ENCODE measurements at regions not wholly inside any gene's neighbourhood (a gene's known extent, or its start where the extent isn't known, plus 50 kb on each side); places are given as distances from the start of the nearest gene placed in this dataset.

DNA sequence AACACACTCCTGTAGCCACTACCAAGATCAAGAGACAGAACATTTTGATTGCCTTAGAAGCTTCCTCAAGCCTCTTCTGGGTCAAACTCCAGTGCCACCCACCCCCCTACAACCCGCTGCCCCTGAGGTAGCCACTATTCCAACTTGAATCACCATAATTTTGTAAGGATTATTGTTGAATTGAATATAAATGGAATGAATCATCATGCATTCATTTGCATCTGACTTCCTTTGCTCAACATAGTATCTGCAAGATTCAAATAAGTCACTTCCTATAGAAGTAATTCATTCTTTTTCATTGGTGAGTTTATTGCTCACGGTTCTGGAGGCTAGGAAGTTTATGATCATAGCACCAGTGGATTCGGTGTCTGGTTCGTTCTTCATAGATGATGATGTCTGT lies 364.2 kb downstream of the SLITRK2 start:
- TF ChIP-seq, protein P1, sequence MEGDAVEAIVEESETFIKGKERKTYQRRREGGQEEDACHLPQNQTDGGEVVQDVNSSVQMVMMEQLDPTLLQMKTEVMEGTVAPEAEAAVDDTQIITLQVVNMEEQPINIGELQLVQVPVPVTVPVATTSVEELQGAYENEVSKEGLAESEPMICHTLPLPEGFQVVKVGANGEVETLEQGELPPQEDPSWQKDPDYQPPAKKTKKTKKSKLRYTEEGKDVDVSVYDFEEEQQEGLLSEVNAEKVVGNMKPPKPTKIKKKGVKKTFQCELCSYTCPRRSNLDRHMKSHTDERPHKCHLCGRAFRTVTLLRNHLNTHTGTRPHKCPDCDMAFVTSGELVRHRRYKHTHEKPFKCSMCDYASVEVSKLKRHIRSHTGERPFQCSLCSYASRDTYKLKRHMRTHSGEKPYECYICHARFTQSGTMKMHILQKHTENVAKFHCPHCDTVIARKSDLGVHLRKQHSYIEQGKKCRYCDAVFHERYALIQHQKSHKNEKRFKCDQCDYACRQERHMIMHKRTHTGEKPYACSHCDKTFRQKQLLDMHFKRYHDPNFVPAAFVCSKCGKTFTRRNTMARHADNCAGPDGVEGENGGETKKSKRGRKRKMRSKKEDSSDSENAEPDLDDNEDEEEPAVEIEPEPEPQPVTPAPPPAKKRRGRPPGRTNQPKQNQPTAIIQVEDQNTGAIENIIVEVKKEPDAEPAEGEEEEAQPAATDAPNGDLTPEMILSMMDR (conservative IDR thresholded peaks at IDR 0.05; ENCODE audit: low read length), result no peak
- TF ChIP-seq EZH2phosphoT487 (IDR thresholded peaks at IDR 0.05; ENCODE audit: borderline replicate concordance), result no peak
- Histone ChIP-seq H3K79me2 (ENCODE audit: insufficient read depth, low read length) (no peaks in the 10 kb centered on the region), H3K9ac (ENCODE audit: low read depth, low read length, poor library complexity, severe bottlenecking) (no peak overlapping the region), H3K36me3 (ENCODE audit: insufficient read depth, low read length) (no peaks in the 10 kb centered on the region), H3K4me3 (ENCODE audit: low read length, poor library complexity, severe bottlenecking) (no peak overlapping the region), H3K27me3 (ENCODE audit: insufficient read depth, low read length, poor library complexity, severe bottlenecking) (no peaks in the 10 kb centered on the region), H3K4me2 (ENCODE audit: low read depth, low read length, poor library complexity, severe bottlenecking) (no peak overlapping the region), H3F3A (ENCODE audit: low read depth) (no peaks in the 10 kb centered on the region), H3K4me1 (ENCODE audit: insufficient read depth, low read length, poor library complexity, severe bottlenecking) (no peaks in the 10 kb centered on the region), H3K9me3 (ENCODE audit: insufficient read depth, low read depth, low read length) (no peaks in the 10 kb centered on the region), H3K9me2 (replicated peaks; ENCODE audit: low read depth, low read length) (no peaks in the 10 kb centered on the region), H4K20me1 (ENCODE audit: insufficient read depth, low read length, poor library complexity, severe bottlenecking) (no peaks in the 10 kb centered on the region), H2AFZ (ENCODE audit: low read length) (no peak overlapping the region)

DNA sequence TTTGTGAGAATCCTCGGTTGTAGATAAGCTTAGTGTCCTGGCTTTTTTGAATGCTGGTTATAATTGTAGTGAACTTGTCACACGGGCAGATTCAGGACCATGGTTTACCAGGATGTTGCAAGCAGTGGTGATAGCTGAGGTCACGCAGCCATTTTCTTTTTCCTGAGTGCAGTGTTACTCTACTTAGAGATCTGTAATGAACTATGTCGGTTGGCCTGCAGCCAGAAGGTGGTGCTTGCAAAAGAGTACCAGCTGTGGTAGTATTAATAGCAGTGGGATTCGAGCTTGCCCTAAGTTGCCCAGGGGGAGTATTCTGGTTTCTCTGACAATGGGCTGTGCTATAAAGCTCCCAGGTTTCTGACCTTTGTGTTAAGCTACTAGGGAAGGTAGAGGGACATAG lies 368.9 kb downstream of the SLITRK2 start:
- H3K4me1 ChIP-seq (ENCODE audit: insufficient read depth, low read length, poor library complexity, severe bottlenecking), result no peaks in the 10 kb centered on the region
- no peaks in the 10 kb centered on the region for H4K20me1 ChIP-seq (ENCODE audit: insufficient read depth, low read length, poor library complexity, severe bottlenecking)
- no peak overlapping the region for H3K4me2 ChIP-seq (ENCODE audit: low read depth, low read length, poor library complexity, severe bottlenecking)
- no peak overlapping the region for H3K9ac ChIP-seq (ENCODE audit: low read depth, low read length, poor library complexity, severe bottlenecking)
- no peaks in the 10 kb centered on the region for H3K79me2 ChIP-seq (ENCODE audit: insufficient read depth, low read length)
- no peak overlapping the region for H3K4me3 ChIP-seq (ENCODE audit: low read length, poor library complexity, severe bottlenecking)
- TF ChIP-seq, protein P1 (conservative IDR thresholded peaks at IDR 0.05; ENCODE audit: low read length), result no peak
- no peak for TF ChIP-seq EZH2phosphoT487 (IDR thresholded peaks at IDR 0.05; ENCODE audit: borderline replicate concordance)
- no peaks in the 10 kb centered on the region for H3K9me2 ChIP-seq (replicated peaks; ENCODE audit: low read depth, low read length)
- H3F3A ChIP-seq (ENCODE audit: low read depth), result no peaks in the 10 kb centered on the region
- no peaks in the 10 kb centered on the region for H3K9me3 ChIP-seq (ENCODE audit: insufficient read depth, low read depth, low read length)
- H3K27me3 ChIP-seq (ENCODE audit: insufficient read depth, low read length, poor library complexity, severe bottlenecking), result no peaks in the 10 kb centered on the region
- H3K36me3 ChIP-seq (ENCODE audit: insufficient read depth, low read length), result no peaks in the 10 kb centered on the region
- H2AFZ ChIP-seq (ENCODE audit: low read length), result no peak overlapping the region

DNA sequence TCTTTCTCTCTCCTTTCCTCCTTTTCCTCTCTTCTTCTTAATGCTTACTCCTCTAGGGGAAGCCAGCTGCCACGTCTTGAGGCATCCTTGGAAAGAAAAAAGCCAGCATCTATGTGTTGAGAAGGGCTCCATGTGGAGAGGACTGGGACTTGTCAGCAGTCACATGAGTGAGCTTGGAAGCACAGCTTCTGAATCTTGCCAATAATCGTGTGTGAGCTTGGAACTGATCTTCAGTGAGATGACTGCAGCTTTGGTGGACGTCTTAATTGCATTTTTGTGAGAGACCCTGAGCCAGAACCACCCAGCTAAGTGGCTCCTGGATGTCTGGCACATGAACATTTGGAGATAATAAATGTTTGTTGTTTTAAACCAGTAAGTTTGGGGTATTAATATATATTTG lies 371.7 kb downstream of the SLITRK2 start:
- no peaks in the 10 kb centered on the region for H3F3A ChIP-seq (ENCODE audit: low read depth)
- H3K9me3 ChIP-seq (ENCODE audit: insufficient read depth, low read depth, low read length), result no peaks in the 10 kb centered on the region
- no peaks in the 10 kb centered on the region for H3K79me2 ChIP-seq (ENCODE audit: insufficient read depth, low read length)
- no peaks in the 10 kb centered on the region for H3K4me1 ChIP-seq (ENCODE audit: insufficient read depth, low read length, poor library complexity, severe bottlenecking)
- no peaks in the 10 kb centered on the region for H4K20me1 ChIP-seq (ENCODE audit: insufficient read depth, low read length, poor library complexity, severe bottlenecking)
- H2AFZ ChIP-seq (ENCODE audit: low read length), result no peak overlapping the region
- TF ChIP-seq EZH2phosphoT487 (IDR thresholded peaks at IDR 0.05; ENCODE audit: borderline replicate concordance), result no peak
- TF ChIP-seq, protein P1 (conservative IDR thresholded peaks at IDR 0.05; ENCODE audit: low read length), result no peak
- no peak overlapping the region for H3K4me3 ChIP-seq (ENCODE audit: low read length, poor library complexity, severe bottlenecking)
- no peaks in the 10 kb centered on the region for H3K27me3 ChIP-seq (ENCODE audit: insufficient read depth, low read length, poor library complexity, severe bottlenecking)
- no peak overlapping the region for H3K4me2 ChIP-seq (ENCODE audit: low read depth, low read length, poor library complexity, severe bottlenecking)
- no peaks in the 10 kb centered on the region for H3K9me2 ChIP-seq (replicated peaks; ENCODE audit: low read depth, low read length)
- H3K36me3 ChIP-seq (ENCODE audit: insufficient read depth, low read length), result no peaks in the 10 kb centered on the region
- no peak overlapping the region for H3K9ac ChIP-seq (ENCODE audit: low read depth, low read length, poor library complexity, severe bottlenecking)
